ENCODE measurements at regions not wholly inside any gene's neighbourhood (a gene's known extent, or its start where the extent isn't known, plus 50 kb on each side); places are given as distances from the start of the nearest gene placed in this dataset.

DNA sequence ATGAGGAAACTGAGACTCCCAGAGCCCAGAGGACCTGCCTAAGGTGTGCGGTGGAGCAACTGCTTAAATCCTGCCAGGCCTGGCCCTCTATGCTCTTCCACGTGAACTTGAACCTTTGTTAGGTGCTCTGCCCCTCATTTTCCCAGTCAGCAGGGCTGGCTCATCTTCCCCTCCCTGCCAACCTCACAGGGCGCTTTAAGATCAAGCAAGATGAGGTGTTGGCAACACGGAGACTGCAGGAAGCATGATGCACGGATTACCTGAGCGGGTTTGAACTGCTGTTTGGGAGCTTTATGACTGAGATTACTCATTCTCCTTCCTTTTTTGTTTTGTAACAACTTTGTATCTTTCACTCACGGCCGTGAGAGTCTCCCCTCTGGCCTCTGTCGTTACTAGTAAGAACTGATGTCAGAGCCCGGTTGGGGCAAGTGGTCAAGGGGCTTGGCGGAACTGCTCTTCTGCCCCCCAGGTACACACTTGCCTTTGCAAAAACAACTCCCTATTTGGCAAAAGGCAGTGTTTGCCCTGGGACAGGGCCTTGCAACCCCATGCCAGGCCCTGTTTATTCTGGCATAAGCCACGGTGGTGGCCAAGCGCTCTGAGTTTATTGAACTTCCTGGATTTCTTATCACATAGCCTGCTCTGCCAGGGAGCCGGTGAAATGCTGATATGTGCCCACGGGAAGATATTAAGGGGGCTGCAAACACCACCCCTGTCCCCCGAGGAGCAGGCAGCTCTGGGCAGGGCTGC, 127.8 kb downstream of the INHBB start:
- DNase-seq (ENCODE audit: low read depth) = no peak
- H3K4me3 ChIP-seq (ENCODE audit: low read length) = no peak overlapping the region
- TF ChIP-seq, protein P1, sequence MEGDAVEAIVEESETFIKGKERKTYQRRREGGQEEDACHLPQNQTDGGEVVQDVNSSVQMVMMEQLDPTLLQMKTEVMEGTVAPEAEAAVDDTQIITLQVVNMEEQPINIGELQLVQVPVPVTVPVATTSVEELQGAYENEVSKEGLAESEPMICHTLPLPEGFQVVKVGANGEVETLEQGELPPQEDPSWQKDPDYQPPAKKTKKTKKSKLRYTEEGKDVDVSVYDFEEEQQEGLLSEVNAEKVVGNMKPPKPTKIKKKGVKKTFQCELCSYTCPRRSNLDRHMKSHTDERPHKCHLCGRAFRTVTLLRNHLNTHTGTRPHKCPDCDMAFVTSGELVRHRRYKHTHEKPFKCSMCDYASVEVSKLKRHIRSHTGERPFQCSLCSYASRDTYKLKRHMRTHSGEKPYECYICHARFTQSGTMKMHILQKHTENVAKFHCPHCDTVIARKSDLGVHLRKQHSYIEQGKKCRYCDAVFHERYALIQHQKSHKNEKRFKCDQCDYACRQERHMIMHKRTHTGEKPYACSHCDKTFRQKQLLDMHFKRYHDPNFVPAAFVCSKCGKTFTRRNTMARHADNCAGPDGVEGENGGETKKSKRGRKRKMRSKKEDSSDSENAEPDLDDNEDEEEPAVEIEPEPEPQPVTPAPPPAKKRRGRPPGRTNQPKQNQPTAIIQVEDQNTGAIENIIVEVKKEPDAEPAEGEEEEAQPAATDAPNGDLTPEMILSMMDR (conservative IDR thresholded peaks at IDR 0.05; ENCODE audit: low read depth, low read length) = no peak

DNA sequence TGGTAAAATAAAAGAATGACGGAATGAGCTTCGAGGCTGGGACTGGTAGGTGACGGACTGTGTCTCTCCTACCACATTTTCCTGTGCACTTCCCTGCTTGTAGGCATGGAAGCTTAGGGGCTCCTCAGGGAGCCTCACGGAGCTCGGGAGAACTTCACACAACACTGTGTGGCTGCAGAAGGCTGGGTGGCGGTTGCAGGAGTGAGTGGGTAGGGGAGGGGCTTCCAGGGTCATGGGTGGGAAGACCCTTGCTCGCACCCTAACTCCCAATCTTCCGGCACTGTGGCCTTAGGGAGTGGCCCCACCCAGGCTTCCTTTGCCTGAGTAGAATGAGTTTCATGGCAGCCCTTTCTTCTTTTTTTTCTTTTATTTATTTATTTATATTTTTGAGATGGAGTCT, 128.6 kb downstream of the INHBB start:
- TF ChIP-seq, protein P1 (conservative IDR thresholded peaks at IDR 0.05; ENCODE audit: low read depth, low read length) = no peak
- no peak for DNase-seq (ENCODE audit: low read depth)

DNA sequence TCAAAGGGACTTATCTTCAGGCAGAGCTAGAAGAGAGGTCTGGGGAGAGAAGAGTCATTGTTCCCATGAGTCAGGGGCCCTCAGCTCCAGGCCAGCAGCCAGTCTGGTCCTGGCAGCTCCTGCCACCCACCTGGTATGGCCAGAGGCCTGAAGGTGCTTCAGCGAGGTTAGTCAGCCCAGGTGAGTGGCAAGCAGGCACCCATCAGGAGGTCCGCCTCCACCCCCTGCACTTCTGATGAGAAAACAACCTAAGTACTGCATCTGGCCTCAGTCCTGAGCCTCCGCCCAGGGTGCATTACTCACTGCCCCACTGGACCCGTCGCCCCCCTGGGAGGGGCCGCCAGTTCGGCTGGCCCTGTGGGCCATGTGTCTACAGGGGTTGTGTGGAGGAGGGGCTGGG, 130.2 kb downstream of the INHBB start:
- no peak overlapping the region for H3K4me3 ChIP-seq (ENCODE audit: low read length)
- DNase-seq (ENCODE audit: low read depth) = no peak
- TF ChIP-seq, protein P1 (conservative IDR thresholded peaks at IDR 0.05; ENCODE audit: low read depth, low read length) = no peak

More for the DNA sequence above, 128.6 kb downstream of the INHBB start:
- no peak overlapping the region for H3K4me3 ChIP-seq (ENCODE audit: low read length)

DNA sequence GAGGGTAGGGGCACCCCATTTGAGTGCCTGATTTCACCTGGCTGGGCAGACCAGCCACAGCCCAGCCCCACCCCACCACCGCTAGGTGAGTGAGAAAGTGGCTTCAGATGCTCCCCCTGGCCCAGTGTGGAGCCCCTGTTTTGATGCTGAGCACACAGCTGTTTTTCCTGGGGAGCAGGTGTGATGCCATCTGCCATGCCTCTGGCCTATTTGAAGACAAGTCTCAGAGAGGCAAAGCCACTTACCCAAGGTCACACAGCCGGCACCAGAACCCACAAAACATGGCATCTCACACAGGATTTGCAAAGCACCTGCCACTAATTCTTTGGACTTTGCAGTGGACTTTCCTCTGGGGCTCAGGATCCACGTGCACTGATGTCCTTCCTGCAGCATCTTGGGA, 131.3 kb downstream of the INHBB start:
- TF ChIP-seq, protein P1 (conservative IDR thresholded peaks at IDR 0.05; ENCODE audit: low read depth, low read length) = no peak
- H3K4me3 ChIP-seq (ENCODE audit: low read length) = no peak overlapping the region
- DNase-seq (ENCODE audit: low read depth) = no peak

DNA sequence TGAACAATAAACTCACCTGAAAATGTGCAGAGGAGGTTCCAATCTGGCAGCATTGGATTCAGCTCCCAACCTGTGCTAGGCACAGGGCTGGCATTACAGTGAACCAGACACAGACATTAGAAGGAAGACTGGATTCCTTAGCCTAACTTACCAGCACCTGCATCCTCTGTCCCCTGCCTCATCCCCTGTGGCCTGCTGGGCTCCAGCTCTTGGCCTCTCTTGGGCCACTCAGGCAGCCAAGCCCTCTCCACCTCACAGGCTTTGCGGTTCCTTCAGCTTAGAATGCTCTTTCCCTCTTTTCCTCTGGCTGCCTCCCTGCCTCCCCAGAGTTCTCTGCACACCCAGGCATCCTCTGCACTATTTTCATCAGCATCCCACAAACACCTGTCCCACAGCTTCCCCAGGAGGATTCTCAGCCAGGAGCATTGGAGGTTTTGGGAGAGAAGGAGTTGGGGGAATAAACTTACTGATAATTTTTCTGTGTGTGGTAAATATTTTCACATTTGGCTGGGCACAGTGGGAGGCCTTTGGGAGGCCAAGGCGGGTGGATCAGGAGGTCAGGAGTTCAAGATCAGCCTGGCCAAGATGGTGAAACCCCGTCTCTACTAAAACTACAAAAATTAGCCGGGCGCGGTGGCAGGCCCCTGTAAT, 132.0 kb downstream of the INHBB start:
- DNase-seq (ENCODE audit: low read depth) = no peak
- TF ChIP-seq, protein P1 (conservative IDR thresholded peaks at IDR 0.05; ENCODE audit: low read depth, low read length) = no peak
- no peak overlapping the region for H3K4me3 ChIP-seq (ENCODE audit: low read length)

DNA sequence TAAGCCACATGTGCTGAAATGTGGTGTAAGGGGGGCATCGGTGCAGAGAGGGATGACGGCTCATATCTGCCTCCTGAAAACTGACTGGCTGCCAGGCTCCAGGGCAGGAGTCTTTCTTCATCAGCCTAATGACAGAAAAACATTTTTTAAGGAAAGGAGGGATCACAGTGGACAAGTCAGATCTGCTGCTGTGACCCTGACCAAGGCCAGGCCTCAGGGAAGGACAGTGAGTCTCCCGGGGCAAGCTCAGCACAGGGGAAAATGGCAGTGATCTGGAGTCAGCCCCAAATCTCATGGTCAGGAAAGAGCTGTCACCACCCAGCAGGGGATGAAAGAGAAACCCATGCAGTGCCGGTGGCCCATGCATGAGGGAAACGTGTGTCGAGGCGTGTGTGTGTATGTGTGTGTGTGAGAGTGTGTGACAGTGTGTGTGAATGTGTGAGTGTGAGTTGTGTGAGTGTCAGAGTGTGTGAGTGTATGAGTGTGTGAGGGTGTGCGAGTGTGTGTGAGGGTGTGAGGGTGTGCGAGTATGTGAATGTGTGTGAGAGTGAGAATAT, 134.5 kb downstream of the INHBB start:
- no peak overlapping the region for H3K4me3 ChIP-seq (ENCODE audit: low read length)
- TF ChIP-seq, protein P1 (conservative IDR thresholded peaks at IDR 0.05; ENCODE audit: low read depth, low read length) = no peak
- no peak for DNase-seq (ENCODE audit: low read depth)
